GM23248 (cell line): ENCODE measurements at regions not wholly inside any gene's neighbourhood (a gene's known extent, or its start where the extent isn't known, plus 50 kb on each side); places are given as distances from the start of the nearest gene placed in this dataset.

Experiments
- DNase-seq: peaks from one replicate; pipeline ENCODE4 v3.0.0-alpha.2; 2015
- H2AFZ ChIP-seq: fragments of 200-600 bp; sonication (generic); 2 replicates; pipeline ENCODE4 v1.6.1; 2016; ENCODE audit warnings: antibody characterized with exemption
- H3F3A ChIP-seq: fragments of 200-600 bp; sonication (generic); 2 replicates; pipeline ENCODE4 v1.6.1; 2016; ENCODE audit warnings: mild to moderate bottlenecking, antibody characterized with exemption, mixed run types; ENCODE audit not compliant: insufficient read depth
- H3K27ac ChIP-seq: fragments of 200-600 bp; sonication (generic); 2 replicates; pipeline ENCODE4 v1.5.1; 2016; ENCODE audit warnings: mild to moderate bottlenecking
- H3K27me3 ChIP-seq: fragments of 200-600 bp; sonication (generic); replicated peaks from 2 replicates; pipeline ENCODE4 v1.6.1; 2016; ENCODE audit warnings: mild to moderate bottlenecking; ENCODE audit not compliant: insufficient read depth
- H3K36me3 ChIP-seq: fragments of 200-600 bp; sonication (generic); 2 replicates; pipeline ENCODE4 v1.6.1; 2016; ENCODE audit warnings: low read depth, mild to moderate bottlenecking
- H3K4me1 ChIP-seq: fragments of 200-600 bp; sonication (generic); 2 replicates; pipeline ENCODE4 v1.6.1; 2016; ENCODE audit warnings: mild to moderate bottlenecking; ENCODE audit not compliant: insufficient read depth
- H3K4me2 ChIP-seq: fragments of 200-600 bp; sonication (generic); one replicate; pipeline ENCODE4 v1.6.1; 2016; ENCODE audit warnings: mild to moderate bottlenecking; ENCODE audit not compliant: unreplicated experiment
- H3K4me3 ChIP-seq: fragments of 200-600 bp; sonication (generic); 2 replicates; pipeline ENCODE4 v1.5.1; 2016; ENCODE audit warnings: mild to moderate bottlenecking
- H3K79me2 ChIP-seq: fragments of 200-600 bp; sonication (generic); 2 replicates; pipeline ENCODE4 v1.6.1; 2016; ENCODE audit warnings: mild to moderate bottlenecking; ENCODE audit not compliant: insufficient read depth
- H3K9ac ChIP-seq: fragments of 200-600 bp; sonication (generic); 2 replicates; pipeline ENCODE4 v1.6.1; 2016; ENCODE audit warnings: mild to moderate bottlenecking
- H3K9me2 ChIP-seq: fragments of 200-600 bp; sonication (generic); 2 replicates; pipeline ENCODE4 v1.6.1; 2016; ENCODE audit warnings: mixed run types, mild to moderate bottlenecking, moderate library complexity; ENCODE audit not compliant: insufficient read depth
- H3K9me3 ChIP-seq: fragments of 200-600 bp; sonication (generic); one replicate; pipeline ENCODE4 v1.6.1; 2017; ENCODE audit warnings: low read depth
- H4K20me1 ChIP-seq: fragments of 200-600 bp; sonication (generic); 2 replicates; pipeline ENCODE4 v1.6.0; 2016; ENCODE audit not compliant: insufficient read depth
- EZH2 ChIP-seq: fragments of 200-600 bp; sonication (generic); IDR thresholded peaks from 2 replicates; pipeline ENCODE4 v1.6.1; 2018; ENCODE audit warnings: antibody characterized with exemption, mild to moderate bottlenecking; ENCODE audit not compliant: insufficient read depth, poor library complexity, severe bottlenecking
- EZH2phosphoT487 ChIP-seq: fragments of 200-600 bp; sonication (generic); IDR thresholded peaks from 2 replicates; pipeline ENCODE4 v1.6.1; 2018; ENCODE audit warnings: antibody characterized with exemption, moderate library complexity, mild to moderate bottlenecking, low read depth; ENCODE audit not compliant: insufficient read depth
- WGBS, 2 experiments: methylation state at CpG; one replicate each; pipeline ENCODE4 v1.1.6; 2015 to 2017; ENCODE audit warnings: low lambda C conversion rate in 2 of 2, low coverage in 1 of 2; ENCODE audit errors: missing lambda C conversion rate in 2 of 2; 5-methylcytosine and 5-hydroxymethylcytosine counted together
- in situ Hi-C: fragments of 300-500 bp; cut with MboI; formaldehyde crosslinking; loops from 2 replicates; pipeline ENCODE4 v1.15.0; 2020

- Histone ChIP-seq H3K27me3 (no peaks in the 10 kb centered on the region), H3K36me3 (no peaks in the 10 kb centered on the region), H4K20me1 (no peaks in the 10 kb centered on the region), H2AFZ (no peak overlapping the region), H3K9me2 (no peaks in the 10 kb centered on the region), H3K79me2 (no peaks in the 10 kb centered on the region), H3K9me3 (no peaks in the 10 kb centered on the region), H3K27ac (no peak overlapping the region), H3K4me3 (no peak overlapping the region), H3K4me1 (no peaks in the 10 kb centered on the region), H3K9ac (no peak overlapping the region), H3F3A (no peaks in the 10 kb centered on the region), H3K4me2 (no peak overlapping the region)
- no peak for DNase-seq
- TF ChIP-seq EZH2phosphoT487 = no peak
- TF ChIP-seq EZH2 = no peak
- in situ Hi-C loops = no loop called here
- 4 to 8% methylated on average over 1 of the region's 1 CpG for WGBS, 2 experiments
These were observed 959.2 kb downstream of the ADGRL3 start for GRCh38 chr4:62159306-62159705.

GRCh38 chr4:62156205-62156604, 956.1 kb downstream of the ADGRL3 start:
- no peaks in the 10 kb centered on the region for H3K36me3 ChIP-seq
- H2AFZ ChIP-seq = no peak overlapping the region
- no peak overlapping the region for H3K4me3 ChIP-seq
- no peak for TF ChIP-seq EZH2phosphoT487
- TF ChIP-seq EZH2 = no peak
- H3K27ac ChIP-seq = no peak overlapping the region
- no peaks in the 10 kb centered on the region for H3K79me2 ChIP-seq
- no peaks in the 10 kb centered on the region for H3F3A ChIP-seq
- no peaks in the 10 kb centered on the region for H3K9me2 ChIP-seq
- H3K9ac ChIP-seq = no peak overlapping the region
- no peaks in the 10 kb centered on the region for H4K20me1 ChIP-seq
- WGBS, 2 experiments = 88 to 90% methylated on average over 1 of the region's 1 CpG
- no peaks in the 10 kb centered on the region for H3K9me3 ChIP-seq
- H3K4me1 ChIP-seq = no peaks in the 10 kb centered on the region
- H3K27me3 ChIP-seq = no peaks in the 10 kb centered on the region
- in situ Hi-C loops = no loop called here
- no peak for DNase-seq
- no peak overlapping the region for H3K4me2 ChIP-seq

- no peaks in the 10 kb centered on the region for H3K79me2 ChIP-seq
- H2AFZ ChIP-seq = no peak overlapping the region
- H3K27me3 ChIP-seq = no peaks in the 10 kb centered on the region
- TF ChIP-seq EZH2phosphoT487 (no peak), EZH2 (no peak)
- H3K4me2 ChIP-seq = no peak overlapping the region
- H3K4me3 ChIP-seq = no peak overlapping the region
- WGBS, 2 experiments = 17 to 18% methylated on average over 2 of the region's 2 CpGs
- no peaks in the 10 kb centered on the region for H3K9me2 ChIP-seq
- in situ Hi-C loops = no loop called here
- no peaks in the 10 kb centered on the region for H3K36me3 ChIP-seq
- DNase-seq = no peak
- no peaks in the 10 kb centered on the region for H3F3A ChIP-seq
- H4K20me1 ChIP-seq = no peaks in the 10 kb centered on the region
- H3K9me3 ChIP-seq = no peaks in the 10 kb centered on the region
- H3K27ac ChIP-seq = no peak overlapping the region
- H3K9ac ChIP-seq = no peak overlapping the region
- H3K4me1 ChIP-seq = no peaks in the 10 kb centered on the region
These were observed 945.1 kb downstream of the ADGRL3 start for GRCh38 chr4:62145276-62145675.

- Histone ChIP-seq H3K4me1 (no peaks in the 10 kb centered on the region), H3K27me3 (no peaks in the 10 kb centered on the region), H4K20me1 (no peaks in the 10 kb centered on the region), H3K36me3 (no peaks in the 10 kb centered on the region), H3K79me2 (no peaks in the 10 kb centered on the region), H3K9me3 (no peaks in the 10 kb centered on the region), H3K9me2 (no peaks in the 10 kb centered on the region), H3K4me3 (no peak overlapping the region), H3K4me2 (no peak overlapping the region), H3F3A (no peaks in the 10 kb centered on the region), H3K9ac (no peak overlapping the region), H3K27ac (no peak overlapping the region), H2AFZ (no peak overlapping the region)
- no peak for TF ChIP-seq EZH2phosphoT487
- no peak for TF ChIP-seq EZH2
- WGBS, 2 experiments = 14 to 15% methylated on average over 3 of the region's 3 CpGs
- no peak for DNase-seq
- in situ Hi-C loops = no loop called here
These were observed 944.3 kb downstream of the ADGRL3 start for GRCh38 chr4:62144431-62144830.

GRCh38 chr4:62135565-62136156, 935.5 kb downstream of the ADGRL3 start:
- no peaks in the 10 kb centered on the region for H3K9me2 ChIP-seq
- no peak for TF ChIP-seq EZH2
- TF ChIP-seq EZH2phosphoT487 = no peak
- no peaks in the 10 kb centered on the region for H3K79me2 ChIP-seq
- no peaks in the 10 kb centered on the region for H3K9me3 ChIP-seq
- H3K4me2 ChIP-seq = no peak overlapping the region
- no peaks in the 10 kb centered on the region for H3K4me1 ChIP-seq
- H3K27ac ChIP-seq = no peak overlapping the region
- no peaks in the 10 kb centered on the region for H3K36me3 ChIP-seq
- WGBS, 2 experiments = 21 to 28% methylated on average over 1 of the region's 1 CpG
- no peaks in the 10 kb centered on the region for H3K27me3 ChIP-seq
- no peak overlapping the region for H2AFZ ChIP-seq
- H3F3A ChIP-seq = no peaks in the 10 kb centered on the region
- no peak for DNase-seq
- no peak overlapping the region for H3K9ac ChIP-seq
- in situ Hi-C loops = no loop called here
- no peak overlapping the region for H3K4me3 ChIP-seq
- no peaks in the 10 kb centered on the region for H4K20me1 ChIP-seq
